GM21723 (cell line): ENCODE measurements at regions not wholly inside any gene's neighbourhood (a gene's known extent, or its start where the extent isn't known, plus 50 kb on each side); places are given as distances from the start of the nearest gene placed in this dataset.
"Not testable (repeated sequence)": the region's sequence is repeated elsewhere in the genome, so short reads cannot be mapped to it uniquely, and the experiment has no call there.

ENCODE experiments used
- ATAC-seq: cut with Tn5 transposase; IDR thresholded peaks from one replicate; pipeline ENCODE4 v1.9.1; 2021; ENCODE audit warnings: mild to moderate bottlenecking, moderate library complexity; ENCODE audit not compliant: unreplicated experiment

DNA sequence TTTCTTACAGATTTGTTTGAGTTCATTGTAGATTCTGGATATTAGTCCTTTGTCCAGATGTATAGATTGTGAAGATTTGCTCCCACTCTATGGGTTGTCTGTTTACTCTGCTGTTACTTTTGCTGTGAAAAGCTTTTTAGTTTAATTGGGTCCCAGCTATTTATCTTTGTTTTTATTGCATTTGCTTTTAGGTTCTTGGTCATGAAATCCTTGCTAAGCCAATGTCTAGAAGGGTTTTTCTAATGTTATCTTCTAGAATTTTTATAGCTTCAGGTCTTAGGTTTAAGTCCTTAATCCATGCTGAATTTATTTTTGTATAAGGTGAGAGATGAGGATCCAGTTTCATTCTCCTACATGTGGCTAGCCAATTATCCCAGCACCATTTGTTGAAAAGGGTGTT lies 81.2 kb upstream of the NDST4 start:
- not testable (repeated sequence) for ATAC-seq

GRCh38 chr4:115190529-115190928 lies 77.1 kb upstream of the NDST4 start:
- ATAC-seq: no peak

DNA sequence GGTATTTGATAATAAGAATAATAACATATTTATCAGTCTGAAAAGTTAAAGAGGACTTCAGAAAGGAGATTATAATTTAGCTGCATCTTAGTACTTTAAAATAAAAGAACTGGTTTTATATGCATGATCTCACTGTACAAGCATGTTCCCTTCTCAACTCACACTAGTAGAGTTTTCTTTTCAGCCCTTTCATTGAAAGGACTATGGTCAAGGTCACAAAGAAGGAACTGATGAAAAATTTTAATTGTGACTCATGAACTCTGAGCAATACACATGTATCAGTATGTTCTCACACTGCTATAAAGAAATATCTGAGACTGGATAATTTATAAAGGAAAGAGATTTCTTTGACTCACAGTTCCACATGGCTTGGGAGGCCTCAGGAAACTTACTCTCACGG lies 73.7 kb upstream of the NDST4 start:
- ATAC-seq: no peak

DNA sequence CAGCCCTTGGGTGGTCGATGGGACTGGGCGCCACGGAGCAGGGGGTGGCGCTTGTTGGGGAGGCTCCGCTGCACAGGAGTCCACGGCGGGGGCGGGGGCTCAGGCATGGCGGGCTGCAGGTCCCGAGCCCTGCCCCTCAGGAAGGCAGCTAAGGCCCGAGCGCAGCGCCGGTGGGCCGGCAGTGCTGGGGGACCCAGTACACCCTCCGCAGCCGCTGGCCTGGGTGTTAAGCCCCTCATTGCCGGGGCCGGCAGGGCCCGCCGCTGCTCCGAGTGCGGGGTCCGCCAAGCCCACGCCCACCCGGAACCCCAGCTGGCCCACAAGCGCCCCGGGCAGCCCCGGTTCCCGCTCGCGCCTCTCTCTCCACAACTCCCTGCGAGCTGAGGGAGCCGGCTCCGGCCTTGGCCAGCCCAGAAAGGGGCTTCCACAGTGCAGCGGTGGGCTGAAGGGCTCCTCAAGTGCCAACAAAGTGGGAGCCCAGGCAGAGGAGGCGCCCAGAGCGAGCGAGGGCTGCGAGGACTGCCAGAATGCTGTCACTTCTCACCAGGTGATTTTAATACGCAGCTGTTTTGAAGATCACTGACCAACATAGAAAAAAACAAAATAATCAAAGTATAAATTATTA lies 66.1 kb upstream of the NDST4 start:
- ATAC-seq: not testable (repeated sequence)

DNA sequence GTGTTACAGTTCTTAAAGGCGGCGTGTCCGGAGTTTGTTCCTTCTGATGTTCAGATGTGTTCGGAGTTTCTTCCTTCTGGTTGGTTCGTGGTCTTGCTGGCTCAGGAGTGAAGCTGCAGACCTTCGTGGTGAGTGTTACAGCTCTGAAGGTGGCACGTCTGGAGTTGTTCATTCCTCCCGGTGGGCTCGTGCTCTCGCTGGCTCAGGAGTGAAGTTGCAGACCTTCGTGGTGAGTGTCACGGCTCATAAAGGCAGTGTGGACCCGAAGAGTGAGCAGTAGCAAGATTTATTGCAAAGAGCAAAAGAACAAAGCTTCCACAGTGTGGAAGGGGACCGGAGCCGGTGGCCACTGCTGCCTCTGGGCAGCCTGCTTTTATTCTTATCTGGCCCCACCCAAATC lies 65.3 kb upstream of the NDST4 start:
- ATAC-seq: not testable (repeated sequence)

DNA sequence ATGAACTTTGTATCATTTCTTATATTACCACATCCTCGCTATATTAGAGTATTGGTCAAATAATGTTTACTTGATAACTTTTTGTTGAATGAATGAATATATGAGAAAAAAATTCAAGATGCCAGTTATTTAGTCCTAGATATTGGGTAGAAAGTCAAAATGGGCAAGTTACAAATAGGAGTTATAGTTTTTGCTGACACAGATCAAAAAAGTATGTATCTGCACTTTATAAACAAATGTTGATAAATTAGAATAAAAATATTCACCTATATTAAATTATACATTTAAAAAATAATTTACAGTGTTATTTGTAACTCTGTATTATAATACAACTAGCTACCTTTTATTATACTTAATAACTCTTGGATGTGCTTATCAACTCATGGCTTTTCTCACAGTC lies 57.8 kb upstream of the NDST4 start:
- no peak for ATAC-seq

DNA sequence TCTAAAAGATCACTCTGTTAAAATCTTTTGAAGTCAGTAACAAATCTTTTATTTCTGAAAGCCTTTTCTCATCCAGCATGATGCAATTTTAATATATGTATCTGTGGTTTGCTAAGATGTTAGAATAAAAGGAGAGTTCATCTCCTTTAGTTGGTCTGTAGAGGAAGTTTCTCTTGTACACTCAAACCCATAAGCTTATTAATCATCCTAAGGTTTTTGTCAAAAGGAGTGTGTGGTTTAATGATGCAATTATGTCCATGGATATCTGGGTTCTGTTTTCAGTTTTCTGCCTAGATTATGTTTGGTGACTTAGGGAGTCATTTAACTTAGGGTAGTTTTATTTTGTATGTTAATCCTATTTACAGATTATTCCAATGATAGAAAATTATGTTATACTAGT lies 52.1 kb upstream of the NDST4 start:
- ATAC-seq: no peak
